HAP-1 (cell line): ENCODE measurements at regions not wholly inside any gene's neighbourhood (a gene's known extent, or its start where the extent isn't known, plus 50 kb on each side); places are given as distances from the start of the nearest gene placed in this dataset.
"Not testable (repeated sequence)": the region's sequence is repeated elsewhere in the genome, so short reads cannot be mapped to it uniquely, and the experiment has no call there.

Source experiments
- DNase-seq, 2 experiments: peaks; one replicate each; pipeline ENCODE4 v3.0.0-alpha.2; 2016 to 2020; ENCODE audit warnings: low spot score in 2 of 2
- H3K27me3 ChIP-seq: fragments of 250-450 bp; sonication (Bioruptor Pico); 2 replicates; pipeline ENCODE4 v1.5.1; 2020; ENCODE audit warnings: low read depth, mild to moderate bottlenecking, moderate library complexity
- H3K36me3 ChIP-seq: fragments of 250-450 bp; sonication (Bioruptor Pico); replicated peaks from 2 replicates; pipeline ENCODE4 v1.5.1; 2020; ENCODE audit warnings: mild to moderate bottlenecking
- H3K4me1 ChIP-seq: fragments of 250-450 bp; sonication (Bioruptor Pico); 2 replicates; pipeline ENCODE4 v1.5.1; 2020; ENCODE audit warnings: mild to moderate bottlenecking
- H3K4me3 ChIP-seq: fragments of 250-450 bp; sonication (Bioruptor Pico); 2 replicates; pipeline ENCODE4 v1.5.1; 2020; ENCODE audit warnings: mild to moderate bottlenecking, moderate library complexity
- H3K9me3 ChIP-seq: fragments of 250-450 bp; sonication (Bioruptor Pico); 2 replicates; pipeline ENCODE4 v1.5.1; 2020; ENCODE audit warnings: mild to moderate bottlenecking, moderate library complexity
- in situ Hi-C: fragments of 300-500 bp; cut with MboI; formaldehyde crosslinking; loops from 3 replicates; pipeline ENCODE4 v1.14.3; 2020; ENCODE audit warnings: low sequenced_read_pairs, inconsistent platforms, mixed read lengths

DNA sequence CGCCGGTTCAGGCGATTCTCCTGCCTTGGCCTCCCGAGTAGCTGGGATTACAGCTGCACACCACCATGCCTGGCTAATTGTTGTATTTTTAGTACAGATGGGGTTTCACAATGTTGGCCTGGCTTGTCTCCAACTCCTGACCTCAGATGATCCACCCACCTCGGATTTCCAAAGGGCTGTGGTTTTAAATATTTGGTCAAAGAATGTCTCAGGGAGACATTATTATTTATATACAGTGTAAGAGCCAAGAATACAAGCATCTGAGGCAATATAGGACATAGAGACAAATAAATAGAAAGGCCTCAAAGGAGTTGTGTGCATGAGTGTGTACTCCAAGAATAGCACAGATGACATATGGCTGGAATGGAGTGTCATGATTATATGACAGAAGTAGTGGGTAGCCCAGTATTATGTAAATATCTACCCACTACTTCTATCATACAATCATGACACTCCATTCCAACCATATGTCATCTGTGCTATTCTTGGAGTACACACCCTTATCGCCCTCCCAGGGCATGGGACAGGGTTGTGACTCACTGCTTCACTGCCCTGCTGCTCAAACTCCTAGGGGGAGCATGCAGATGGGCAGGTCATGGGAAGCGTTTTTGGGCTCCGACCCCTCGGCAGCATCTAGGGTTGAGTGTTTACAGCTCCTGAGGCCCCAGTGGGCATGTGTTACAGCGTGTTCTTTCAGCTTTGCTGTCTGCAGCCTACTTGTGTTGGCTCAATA, 1649.8 kb upstream of the PCDH10 start:
- H3K36me3 ChIP-seq = no peaks in the 10 kb centered on the region
- H3K27me3 ChIP-seq = no peaks in the 10 kb centered on the region
- H3K9me3 ChIP-seq = no peaks in the 10 kb centered on the region; the same call in 1 of the 2 replicates
- in situ Hi-C loops = no loop called here
- DNase-seq = no peak
- peaks cover 6% of the 10 kb centered on the region for H3K4me1 ChIP-seq
- no peak overlapping the region for H3K4me3 ChIP-seq

- Histone ChIP-seq H3K4me1 (no peaks in the 10 kb centered on the region), H3K9me3 (no peaks in the 10 kb centered on the region), H3K27me3 (no peaks in the 10 kb centered on the region), H3K4me3 (no peak overlapping the region), H3K36me3 (no peaks in the 10 kb centered on the region)
- in situ Hi-C loops = no loop called here
- DNase-seq = no peak
Observed at GRCh38 chr4:131509521-131509920, 1639.6 kb upstream of the PCDH10 start.

DNA sequence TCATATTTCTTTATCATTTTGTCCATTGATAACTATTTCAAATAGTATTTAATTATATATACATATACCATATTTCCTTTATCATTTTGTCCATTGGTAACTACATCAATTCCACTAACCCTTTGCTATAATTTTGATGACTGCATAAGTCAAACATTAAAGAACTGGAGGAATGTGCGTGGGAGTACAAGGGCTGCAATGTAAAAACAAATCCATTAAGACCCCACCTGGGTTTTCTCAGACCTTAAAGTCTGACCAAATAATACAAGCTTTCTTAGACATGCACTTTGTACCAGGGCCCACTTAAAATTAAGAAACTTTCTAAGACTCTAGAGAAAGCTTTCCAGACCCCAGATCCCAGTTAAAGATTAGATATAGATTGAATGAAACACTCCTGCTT, 1622.4 kb upstream of the PCDH10 start:
- DNase-seq = no peak
- Histone ChIP-seq H3K4me1 (no peaks in the 10 kb centered on the region), H3K27me3 (no peaks in the 10 kb centered on the region), H3K36me3 (no peaks in the 10 kb centered on the region), H3K9me3 (no peaks in the 10 kb centered on the region), H3K4me3 (no peak overlapping the region)
- in situ Hi-C loops = no loop called here

DNA sequence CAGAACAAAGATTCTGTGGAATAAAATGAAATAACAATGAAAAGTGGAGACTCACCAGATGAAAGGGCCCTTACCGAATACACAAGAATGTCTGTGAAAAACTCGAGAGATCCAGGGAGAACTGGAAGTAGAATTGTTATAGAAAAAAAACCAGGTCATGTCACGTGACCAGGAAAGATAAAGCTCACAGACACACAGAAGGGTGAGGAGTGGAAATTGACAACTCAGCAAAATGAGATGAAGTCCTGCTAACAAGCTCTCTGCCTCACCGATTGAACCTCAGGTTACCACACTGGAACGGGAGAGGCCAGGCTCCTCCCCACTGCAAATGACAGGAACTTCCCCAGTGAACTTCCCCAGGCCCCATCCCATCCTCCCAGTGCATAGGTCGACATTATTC, 1618.0 kb upstream of the PCDH10 start:
- no peaks in the 10 kb centered on the region for H3K9me3 ChIP-seq
- H3K4me3 ChIP-seq = no peak overlapping the region
- no peaks in the 10 kb centered on the region for H3K27me3 ChIP-seq
- no peaks in the 10 kb centered on the region for H3K36me3 ChIP-seq
- in situ Hi-C loops = no loop called here
- H3K4me1 ChIP-seq = no peaks in the 10 kb centered on the region
- no peak for DNase-seq

DNA sequence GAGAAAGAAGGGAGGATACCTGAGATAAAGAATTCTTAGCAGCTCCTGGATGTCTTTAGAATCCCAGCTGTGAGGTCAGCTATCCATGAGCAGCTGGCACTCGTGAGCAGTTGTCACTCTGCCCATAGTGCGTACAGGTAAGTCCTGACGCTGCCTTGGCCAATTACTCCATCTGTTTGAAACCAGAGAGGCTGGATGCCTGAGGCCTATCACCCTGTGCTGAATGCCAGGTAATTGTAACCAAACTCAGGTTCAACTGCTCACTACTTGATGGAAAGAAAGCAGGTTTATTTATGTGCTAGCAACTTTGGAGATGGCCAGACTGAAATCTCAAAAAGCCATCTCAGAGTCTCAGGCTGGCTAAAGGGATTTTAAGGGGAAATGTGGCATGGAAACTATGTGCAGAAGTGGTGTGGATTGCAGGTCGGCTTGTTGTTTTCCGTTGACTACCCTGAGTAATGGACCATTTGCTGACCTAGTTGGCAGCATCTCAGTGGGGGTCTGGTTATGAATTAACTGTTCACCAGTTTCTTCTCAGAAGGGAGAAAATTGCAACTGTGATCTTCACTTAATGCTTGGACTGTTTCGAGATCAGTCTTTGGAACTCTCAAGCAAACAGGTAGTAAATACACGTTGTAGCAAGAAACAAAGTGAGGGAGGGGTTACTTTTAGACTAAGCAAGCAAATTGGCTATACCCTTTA, 1614.0 kb upstream of the PCDH10 start:
- DNase-seq = no peak
- in situ Hi-C loops = no loop called here
- no peaks in the 10 kb centered on the region for H3K4me1 ChIP-seq
- no peak overlapping the region for H3K4me3 ChIP-seq
- no peaks in the 10 kb centered on the region for H3K27me3 ChIP-seq
- no peaks in the 10 kb centered on the region for H3K36me3 ChIP-seq
- no peaks in the 10 kb centered on the region for H3K9me3 ChIP-seq

DNA sequence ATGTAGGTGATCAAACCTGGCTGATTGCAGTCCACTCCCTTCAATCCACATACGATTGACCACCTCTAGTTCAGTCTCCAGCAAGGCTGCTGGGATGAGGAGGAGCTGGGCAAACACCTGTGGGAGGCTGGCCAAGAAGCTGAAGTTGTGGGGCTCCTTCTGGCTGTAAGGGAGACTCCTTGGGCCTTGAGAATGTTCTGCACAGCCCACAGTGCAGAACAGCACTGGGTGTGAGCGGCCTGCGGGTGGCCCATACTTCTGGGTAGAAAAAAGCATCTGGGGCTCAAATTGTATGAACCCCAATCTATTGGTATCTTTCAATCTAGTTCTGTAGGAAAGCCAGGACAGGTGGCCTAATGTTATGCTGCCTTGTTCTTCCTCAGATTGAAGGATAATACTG, 1608.8 kb upstream of the PCDH10 start:
- in situ Hi-C loops = no loop called here
- Histone ChIP-seq H3K27me3 (no peaks in the 10 kb centered on the region), H3K4me1 (no peaks in the 10 kb centered on the region), H3K9me3 (no peaks in the 10 kb centered on the region), H3K36me3 (no peaks in the 10 kb centered on the region), H3K4me3 (no peak overlapping the region)
- DNase-seq = no peak

DNA sequence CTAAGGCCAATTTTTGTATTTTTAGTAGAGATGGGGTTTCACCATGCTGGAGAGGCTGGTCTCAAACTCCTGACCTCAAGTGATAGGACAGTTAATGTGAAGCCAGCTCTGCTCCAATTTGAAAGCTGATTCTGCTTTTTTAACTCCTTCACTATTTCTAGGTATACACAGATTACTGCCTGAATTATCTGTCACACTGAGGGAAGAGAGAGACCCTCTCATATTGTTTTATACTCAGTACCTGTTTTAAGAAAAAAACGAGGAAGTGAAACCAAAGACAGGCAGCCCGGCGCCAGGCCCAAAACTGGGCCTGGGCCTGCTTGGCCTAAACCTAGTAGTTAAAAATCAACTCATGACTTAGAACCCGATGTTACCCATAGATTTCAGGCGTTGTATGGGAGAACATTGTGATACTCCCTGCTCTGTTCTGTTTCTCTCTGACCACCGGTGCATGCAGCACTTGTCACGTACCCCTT, 1601.5 kb upstream of the PCDH10 start:
- DNase-seq = no peak
- Histone ChIP-seq H3K9me3 (no peaks in the 10 kb centered on the region), H3K4me3 (no peak overlapping the region), H3K4me1 (peaks cover 5% of the 10 kb centered on the region; the same call in 1 of the 2 replicates), H3K27me3 (no peaks in the 10 kb centered on the region), H3K36me3 (no peaks in the 10 kb centered on the region)
- in situ Hi-C loops = no loop called here

- H3K36me3 ChIP-seq = no peaks in the 10 kb centered on the region
- H3K4me3 ChIP-seq = no peak overlapping the region
- H3K4me1 ChIP-seq = peaks cover 2% of the 10 kb centered on the region; the same call in 1 of the 2 replicates
- no peaks in the 10 kb centered on the region for H3K9me3 ChIP-seq
- H3K27me3 ChIP-seq = no peaks in the 10 kb centered on the region
- no peak for DNase-seq
- in situ Hi-C loops = no loop called here
Observed at GRCh38 chr4:131551306-131551705, 1597.8 kb upstream of the PCDH10 start.

- no peaks in the 10 kb centered on the region for H3K4me1 ChIP-seq
- no peaks in the 10 kb centered on the region for H3K27me3 ChIP-seq
- DNase-seq = no peak
- no peak overlapping the region for H3K4me3 ChIP-seq
- in situ Hi-C loops = no loop called here
- H3K9me3 ChIP-seq = peaks cover 2% of the 10 kb centered on the region; the same call in 1 of the 2 replicates
- H3K36me3 ChIP-seq = no peaks in the 10 kb centered on the region
Observed at GRCh38 chr4:131566026-131566425, 1583.1 kb upstream of the PCDH10 start.

GRCh38 chr4:131584587-131584986, 1564.5 kb upstream of the PCDH10 start:
- in situ Hi-C loops = no loop called here
- Histone ChIP-seq H3K36me3 (no peaks in the 10 kb centered on the region), H3K4me1 (no peaks in the 10 kb centered on the region), H3K27me3 (no peaks in the 10 kb centered on the region), H3K9me3 (no peaks in the 10 kb centered on the region), H3K4me3 (no peak overlapping the region)
- DNase-seq = no peak

- Histone ChIP-seq H3K9me3 (no peaks in the 10 kb centered on the region), H3K4me1 (no peaks in the 10 kb centered on the region), H3K36me3 (no peaks in the 10 kb centered on the region), H3K4me3 (no peak overlapping the region), H3K27me3 (no peaks in the 10 kb centered on the region)
- DNase-seq = no peak
- in situ Hi-C loops = no loop called here
Observed at GRCh38 chr4:131595140-131595539, 1554.0 kb upstream of the PCDH10 start.

DNA sequence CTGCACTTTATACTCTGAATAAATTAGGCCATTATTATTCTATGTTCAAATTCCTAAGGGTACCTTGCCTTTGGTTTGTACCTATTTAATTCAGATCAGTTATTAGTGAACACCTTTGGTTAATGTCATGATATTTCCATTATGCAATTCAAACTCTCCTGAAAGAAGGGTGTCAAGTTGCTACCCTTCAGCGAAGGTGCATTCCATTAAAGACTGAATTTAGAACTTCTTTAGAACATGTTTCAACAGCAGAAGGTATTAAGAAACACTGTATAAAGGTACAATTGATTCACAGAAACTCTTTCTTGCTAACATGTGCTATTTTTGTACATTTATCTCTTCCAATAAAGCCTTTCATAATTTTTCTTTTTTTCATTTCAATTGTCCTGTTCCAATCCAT, 1545.4 kb upstream of the PCDH10 start:
- Histone ChIP-seq H3K36me3 (no peaks in the 10 kb centered on the region), H3K4me1 (no peaks in the 10 kb centered on the region), H3K4me3 (no peak overlapping the region), H3K9me3 (no peaks in the 10 kb centered on the region), H3K27me3 (no peaks in the 10 kb centered on the region)
- in situ Hi-C loops = no loop called here
- no peak for DNase-seq

DNA sequence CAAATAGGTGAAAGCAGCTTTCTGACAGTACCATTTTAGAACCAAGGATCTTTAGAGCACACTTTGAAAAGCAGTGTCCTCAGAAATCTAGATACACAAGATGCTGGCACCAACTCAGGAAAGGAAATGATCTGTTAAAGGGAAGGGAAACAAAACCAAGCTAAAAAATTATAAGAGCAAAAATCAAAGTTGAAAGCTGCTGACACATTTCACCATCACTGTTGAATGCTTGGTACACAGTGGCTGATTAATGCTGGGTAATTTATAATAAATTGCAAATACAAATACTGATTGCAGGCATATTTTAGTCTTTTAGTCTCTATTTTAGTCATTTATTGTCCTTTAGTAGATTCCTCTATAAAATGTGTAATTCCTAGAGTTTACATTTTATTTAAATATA, 1540.1 kb upstream of the PCDH10 start:
- H3K36me3 ChIP-seq = no peaks in the 10 kb centered on the region
- in situ Hi-C loops = no loop called here
- no peaks in the 10 kb centered on the region for H3K27me3 ChIP-seq

DNA sequence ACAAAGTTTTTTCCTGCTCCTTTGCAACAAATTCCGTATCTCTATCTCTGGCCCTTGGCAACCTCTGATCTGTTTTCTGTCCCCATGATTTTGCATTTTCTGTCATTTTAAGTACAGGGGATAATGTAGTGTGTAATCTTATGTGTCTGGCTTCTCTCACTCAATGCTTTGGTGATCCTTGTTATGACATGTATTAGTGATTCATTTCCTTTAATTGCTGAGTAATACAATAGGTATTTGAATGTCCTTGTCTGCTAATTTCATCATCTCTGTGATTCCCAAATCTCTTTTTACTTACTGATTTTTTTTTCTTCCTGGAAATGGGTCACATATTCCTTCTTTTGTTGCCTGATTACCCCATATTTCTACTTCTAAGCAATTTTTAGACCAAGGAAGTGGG, 1538.6 kb upstream of the PCDH10 start:
- H3K36me3 ChIP-seq, H3K4me1 ChIP-seq, DNase-seq, in situ Hi-C loops, H3K27me3 ChIP-seq, H3K4me3 ChIP-seq, H3K9me3 ChIP-seq: not testable (repeated sequence)

More for the DNA sequence above, 1540.1 kb upstream of the PCDH10 start:
- DNase-seq = no peak
- no peaks in the 10 kb centered on the region for H3K4me1 ChIP-seq
- H3K9me3 ChIP-seq = no peaks in the 10 kb centered on the region
- H3K4me3 ChIP-seq = no peak overlapping the region
